ENCODE measurements at regions not wholly inside any gene's neighbourhood (a gene's known extent, or its start where the extent isn't known, plus 50 kb on each side); places are given as distances from the start of the nearest gene placed in this dataset.

DNA sequence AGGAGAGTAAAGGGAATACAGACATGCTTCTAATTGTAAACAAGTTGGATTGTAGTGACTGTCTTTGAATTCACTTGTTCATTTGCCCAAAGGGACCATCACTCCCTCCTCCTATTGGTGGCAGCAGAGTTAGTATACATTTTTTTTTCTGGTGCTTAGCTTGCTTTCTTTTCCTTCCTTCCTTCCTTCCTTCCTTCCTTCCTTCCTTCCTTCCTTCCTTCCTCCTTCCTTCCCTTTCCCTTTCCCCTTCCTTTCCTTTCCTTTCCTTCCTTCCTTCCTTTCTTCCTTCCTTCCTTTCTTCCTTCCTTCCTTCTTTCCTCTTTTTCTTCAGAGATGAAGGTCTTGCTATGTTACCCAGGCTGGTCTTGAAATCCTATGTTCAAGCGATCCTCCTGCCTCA is 94.8 kb upstream of the ATP6AP2 start:
- POLR2A ChIA-PET = no interaction called here
- Mint-ChIP-seq H3K36me3 (ENCODE audit: low read depth) (no peaks in the 10 kb centered on the region), H3K9me3 (peaks cover 7% of the 10 kb centered on the region), H3K4me3 (no peak overlapping the region), H3K27ac (no peak overlapping the region), H3K4me1 (no peaks in the 10 kb centered on the region), H3K27me3 (peaks cover 4% of the 10 kb centered on the region)
- ATAC-seq (ENCODE audit: low read depth) (no peak), DNase-seq (no peak)
- intact Hi-C loops (cut with micrococcal nuclease) = no loop called here
- CTCF ChIA-PET = no interaction called here
- TF ChIP-seq, protein P1, sequence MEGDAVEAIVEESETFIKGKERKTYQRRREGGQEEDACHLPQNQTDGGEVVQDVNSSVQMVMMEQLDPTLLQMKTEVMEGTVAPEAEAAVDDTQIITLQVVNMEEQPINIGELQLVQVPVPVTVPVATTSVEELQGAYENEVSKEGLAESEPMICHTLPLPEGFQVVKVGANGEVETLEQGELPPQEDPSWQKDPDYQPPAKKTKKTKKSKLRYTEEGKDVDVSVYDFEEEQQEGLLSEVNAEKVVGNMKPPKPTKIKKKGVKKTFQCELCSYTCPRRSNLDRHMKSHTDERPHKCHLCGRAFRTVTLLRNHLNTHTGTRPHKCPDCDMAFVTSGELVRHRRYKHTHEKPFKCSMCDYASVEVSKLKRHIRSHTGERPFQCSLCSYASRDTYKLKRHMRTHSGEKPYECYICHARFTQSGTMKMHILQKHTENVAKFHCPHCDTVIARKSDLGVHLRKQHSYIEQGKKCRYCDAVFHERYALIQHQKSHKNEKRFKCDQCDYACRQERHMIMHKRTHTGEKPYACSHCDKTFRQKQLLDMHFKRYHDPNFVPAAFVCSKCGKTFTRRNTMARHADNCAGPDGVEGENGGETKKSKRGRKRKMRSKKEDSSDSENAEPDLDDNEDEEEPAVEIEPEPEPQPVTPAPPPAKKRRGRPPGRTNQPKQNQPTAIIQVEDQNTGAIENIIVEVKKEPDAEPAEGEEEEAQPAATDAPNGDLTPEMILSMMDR (IDR thresholded peaks at IDR 0.05) = no peak

DNA sequence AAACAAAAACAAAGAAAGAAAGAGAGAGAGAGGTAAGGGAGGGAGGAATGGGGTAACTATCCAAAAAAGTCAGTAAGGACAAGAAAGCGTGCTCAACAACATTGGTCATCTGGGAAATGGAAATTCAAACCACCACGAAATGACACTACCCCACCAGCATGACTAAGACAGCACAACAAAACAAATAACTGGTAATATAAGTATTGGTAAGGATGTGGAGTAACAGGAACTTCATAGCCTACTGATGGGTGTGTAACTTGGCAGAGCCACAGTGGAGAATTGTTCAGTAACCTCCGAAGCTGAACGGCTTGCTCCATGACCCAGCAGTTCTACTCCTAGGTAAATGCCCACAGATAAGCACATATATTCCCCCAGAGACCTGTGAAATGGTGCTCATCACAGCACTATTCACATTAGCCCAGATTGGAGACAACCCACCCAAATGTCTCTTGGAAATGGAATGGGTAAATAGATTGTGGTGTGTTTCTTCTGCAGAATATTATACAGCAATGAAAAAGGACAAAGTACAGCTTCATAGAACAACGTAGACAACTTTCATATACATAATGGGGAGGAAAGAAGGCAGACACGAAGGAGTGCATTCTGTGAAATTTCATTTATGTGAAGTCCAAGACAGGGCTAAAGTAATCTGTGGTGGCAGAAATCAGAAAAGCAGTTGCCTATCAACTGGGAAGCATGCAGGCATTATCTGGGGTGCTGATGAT is 95.5 kb upstream of the ATP6AP2 start:
- H3K4me3 Mint-ChIP-seq = no peak overlapping the region
- no peak for DNase-seq
- H3K36me3 Mint-ChIP-seq (ENCODE audit: low read depth) = no peaks in the 10 kb centered on the region
- no peak for ATAC-seq (ENCODE audit: low read depth)
- peaks cover 7% of the 10 kb centered on the region for H3K9me3 Mint-ChIP-seq
- TF ChIP-seq, protein P1 (IDR thresholded peaks at IDR 0.05) = no peak
- ChIA-PET CTCF (no interaction called here), POLR2A (no interaction called here)
- H3K27ac Mint-ChIP-seq = no peak overlapping the region
- peaks cover 4% of the 10 kb centered on the region for H3K27me3 Mint-ChIP-seq
- no peaks in the 10 kb centered on the region for H3K4me1 Mint-ChIP-seq
- intact Hi-C loops (cut with micrococcal nuclease) = no loop called here

DNA sequence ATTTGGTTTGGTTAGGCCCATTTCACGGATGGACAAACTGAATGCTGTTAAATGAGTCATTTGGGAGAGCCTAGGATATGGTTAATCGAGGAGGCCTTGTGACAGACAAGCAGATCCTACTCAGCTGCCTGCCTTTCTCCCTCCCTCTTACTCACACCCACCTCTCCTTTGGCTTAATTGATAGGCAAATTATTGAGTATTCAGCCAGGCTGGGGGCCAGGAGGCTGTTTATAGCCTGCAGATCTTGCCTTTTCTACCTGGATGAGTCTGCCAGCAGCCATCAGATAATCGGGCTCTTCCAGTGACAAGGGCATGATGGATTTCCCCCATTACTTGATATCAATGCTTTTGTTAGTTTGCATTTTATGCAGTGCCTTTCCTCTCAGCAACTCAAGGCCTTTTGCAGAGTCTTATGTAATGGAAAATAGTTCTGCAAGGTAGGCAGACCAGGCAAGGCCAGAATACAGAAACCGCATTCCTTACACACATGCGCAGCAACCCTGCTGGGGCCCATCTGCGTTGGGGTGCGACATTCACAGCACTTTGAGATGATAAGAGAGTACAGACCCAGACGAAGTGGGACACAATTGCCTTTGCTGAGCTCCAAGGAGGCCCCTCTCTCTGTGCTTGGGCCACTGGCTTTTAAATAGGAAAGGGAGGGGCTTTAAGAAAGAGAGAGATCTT is 96.2 kb upstream of the ATP6AP2 start:
- Mint-ChIP-seq H3K4me3 (no peak overlapping the region), H3K27ac (no peak overlapping the region)
- intact Hi-C loops (cut with micrococcal nuclease) = no loop called here

DNA sequence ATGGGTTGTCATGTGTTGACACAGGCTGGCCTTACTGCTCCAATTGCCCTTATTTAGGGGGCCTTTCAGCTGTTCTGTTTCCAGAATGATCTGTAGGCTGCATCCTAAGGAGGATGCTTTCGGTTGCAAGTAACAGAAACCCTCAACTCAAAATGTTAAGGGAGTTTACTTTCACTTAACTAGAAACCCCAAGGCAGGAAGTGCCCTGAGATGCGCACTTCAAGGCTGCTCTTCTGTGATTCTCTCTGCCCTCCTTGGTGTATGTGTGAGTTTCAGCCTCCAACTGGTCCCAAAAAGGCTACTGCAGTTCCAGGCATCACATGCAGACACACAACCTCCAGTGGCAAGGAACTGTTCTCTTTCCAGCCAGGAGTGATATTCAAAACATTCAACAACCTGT is 97.3 kb upstream of the ATP6AP2 start:
- H3K9me3 Mint-ChIP-seq = peaks cover 7% of the 10 kb centered on the region
- no peaks in the 10 kb centered on the region for H3K36me3 Mint-ChIP-seq (ENCODE audit: low read depth)
- no peak overlapping the region for H3K27ac Mint-ChIP-seq
- ChIA-PET POLR2A (no interaction called here), CTCF (no interaction called here)
- DNase-seq (no peak), ATAC-seq (ENCODE audit: low read depth) (no peak)
- intact Hi-C loops (cut with micrococcal nuclease) = no loop called here
- peaks cover 1% of the 10 kb centered on the region for H3K27me3 Mint-ChIP-seq
- TF ChIP-seq, protein P1 (IDR thresholded peaks at IDR 0.05) = no peak
- H3K4me3 Mint-ChIP-seq = no peak overlapping the region
- H3K4me1 Mint-ChIP-seq = no peaks in the 10 kb centered on the region

More for the DNA sequence above, 96.2 kb upstream of the ATP6AP2 start:
- H3K36me3 Mint-ChIP-seq (ENCODE audit: low read depth) = no peaks in the 10 kb centered on the region
- H3K9me3 Mint-ChIP-seq = peaks cover 7% of the 10 kb centered on the region
- no peak for DNase-seq
- ChIA-PET CTCF (no interaction called here), POLR2A (no interaction called here)
- peaks cover 3% of the 10 kb centered on the region for H3K27me3 Mint-ChIP-seq
- ATAC-seq (ENCODE audit: low read depth) = no peak
- TF ChIP-seq, protein P1 (IDR thresholded peaks at IDR 0.05) = no peak
- H3K4me1 Mint-ChIP-seq = no peaks in the 10 kb centered on the region

DNA sequence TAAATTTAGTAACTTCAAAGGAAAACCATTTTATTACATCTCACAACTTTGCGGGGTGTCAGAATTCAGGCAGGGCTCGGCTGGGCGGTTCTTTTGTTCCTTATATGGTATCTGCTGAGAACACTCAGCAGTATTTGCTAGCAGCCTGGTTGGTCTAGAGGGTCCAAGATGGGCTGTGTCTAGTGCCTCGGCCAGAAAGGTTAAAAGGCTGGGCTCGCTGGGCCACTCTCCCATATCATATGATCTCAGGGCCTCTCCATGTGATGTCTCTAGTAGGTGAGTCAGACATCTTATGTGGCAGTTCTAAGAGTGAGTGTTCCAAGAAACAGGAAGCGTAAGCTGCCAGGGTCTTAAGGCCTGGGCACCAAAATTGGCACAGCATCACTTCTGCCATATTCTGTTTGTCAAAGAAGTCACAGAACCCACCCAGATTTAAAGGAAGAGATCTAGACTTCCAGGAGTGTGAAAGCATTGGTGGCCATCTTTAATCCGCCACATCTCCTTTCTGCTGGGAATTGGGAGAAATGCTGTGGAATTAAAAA is 100.9 kb upstream of the ATP6AP2 start:
- Mint-ChIP-seq H3K27me3 (peaks cover 4% of the 10 kb centered on the region), H3K4me3 (no peak overlapping the region), H3K27ac (no peak overlapping the region), H3K36me3 (ENCODE audit: low read depth) (no peaks in the 10 kb centered on the region), H3K4me1 (no peaks in the 10 kb centered on the region), H3K9me3 (no peaks in the 10 kb centered on the region)
- POLR2A ChIA-PET = no interaction called here
- CTCF ChIA-PET = no interaction called here
- DNase-seq = no peak
- intact Hi-C loops (cut with micrococcal nuclease) = loop anchor here (10.0 kb wide), 1 partner anchor 1725 kb away; no protein-coding TSS in a partner anchor
- ATAC-seq (ENCODE audit: low read depth) = no peak
- TF ChIP-seq, protein P1 (IDR thresholded peaks at IDR 0.05) = no peak

All from activated B cell treated with CpG ODN at 0.5 μM for 24 hours (primary cell).